Neutrophil (primary cell): ENCODE measurements at regions not wholly inside any gene's neighbourhood (a gene's known extent, or its start where the extent isn't known, plus 50 kb on each side); places are given as distances from the start of the nearest gene placed in this dataset.

ENCODE experiments used
- H3K27ac ChIP-seq: fragments of 200-600 bp; sonication (generic); 2 replicates; pipeline ENCODE4 v1.5.1; 2016; ENCODE audit warnings: mild to moderate bottlenecking, moderate library complexity
- H3K27me3 ChIP-seq: fragments of 200-600 bp; sonication (generic); 2 replicates; pipeline ENCODE4 v1.6.0; 2016; ENCODE audit warnings: mild to moderate bottlenecking
- H3K36me3 ChIP-seq: fragments of 200-600 bp; sonication (generic); 2 replicates; pipeline ENCODE4 v1.5.1; 2017
- H3K4me1 ChIP-seq, 2 experiments: fragments of 200-600 bp in 1 of 2; sonication (generic) in 1 of 2; 1 replicate in 1 of 2; 2 replicates in 1 of 2; pipeline versions ENCODE4 v1.5.1 to v1.6.1; 2013 to 2016; ENCODE audit warnings: low read depth in 1 of 2, low read length in 1 of 2, mild to moderate bottlenecking in 1 of 2, moderate library complexity in 1 of 2; ENCODE audit not compliant: control insufficient read depth in 1 of 2, insufficient read depth in 1 of 2
- H3K4me3 ChIP-seq, 2 experiments: fragments of 200-600 bp in 1 of 2; sonication (generic) in 1 of 2; 1 replicate in 1 of 2; 2 replicates in 1 of 2; pipeline ENCODE4 v1.5.1; 2013 to 2016; ENCODE audit warnings: low read depth in 1 of 2, low read length in 1 of 2, mild to moderate bottlenecking in 1 of 2, moderate library complexity in 1 of 2
- H3K9me3 ChIP-seq: fragments of 200-600 bp; sonication (generic); 2 replicates; pipeline ENCODE4 v1.5.1; 2016
- CTCF ChIP-seq: fragments of 200-600 bp; sonication (generic); IDR thresholded peaks from 2 replicates; pipeline ENCODE4 v1.5.1; 2016; ENCODE audit warnings: antibody characterized with exemption

- no peak overlapping the region for H3K4me3 ChIP-seq
- peaks cover 6 to 12% of the 10 kb centered on the region in 2 experiments for H3K4me1 ChIP-seq
- H3K36me3 ChIP-seq, result no peaks in the 10 kb centered on the region
- H3K27ac ChIP-seq, result no peak overlapping the region
- no peaks in the 10 kb centered on the region for H3K9me3 ChIP-seq
- TF ChIP-seq CTCF, result no peak
- H3K27me3 ChIP-seq, result peaks cover 22% of the 10 kb centered on the region
These were observed 119.9 kb upstream of the TEX51 start for GRCh38 chr2:126778561-126779501.

GRCh38 chr2:126781206-126781605 is 117.5 kb upstream of the TEX51 start:
- Histone ChIP-seq H3K27ac (no peak overlapping the region), H3K36me3 (no peaks in the 10 kb centered on the region), H3K4me3 (no peak overlapping the region), H3K4me1 (peaks cover 4 to 10% of the 10 kb centered on the region in 2 experiments), H3K9me3 (no peaks in the 10 kb centered on the region), H3K27me3 (peaks cover 17% of the 10 kb centered on the region)
- no peak for TF ChIP-seq CTCF

GRCh38 chr2:126781806-126782205 is 116.9 kb upstream of the TEX51 start:
- no peak overlapping the region for H3K27ac ChIP-seq
- H3K27me3 ChIP-seq, result peaks cover 13% of the 10 kb centered on the region
- no peak overlapping the region for H3K4me3 ChIP-seq
- no peaks in the 10 kb centered on the region for H3K9me3 ChIP-seq
- TF ChIP-seq CTCF, result no peak
- H3K36me3 ChIP-seq, result no peaks in the 10 kb centered on the region
- peaks cover 0 to 6% of the 10 kb centered on the region in 2 experiments for H3K4me1 ChIP-seq

- peaks cover 13% of the 10 kb centered on the region for H3K27me3 ChIP-seq
- H3K4me3 ChIP-seq, result no peak overlapping the region
- no peak overlapping the region for H3K27ac ChIP-seq
- H3K9me3 ChIP-seq, result no peaks in the 10 kb centered on the region
- no peak for TF ChIP-seq CTCF
- H3K36me3 ChIP-seq, result no peaks in the 10 kb centered on the region
- no peaks in the 10 kb centered on the region for H3K4me1 ChIP-seq
These were observed 116.0 kb upstream of the TEX51 start for GRCh38 chr2:126782648-126783047.

GRCh38 chr2:126783341-126783740 is 115.3 kb upstream of the TEX51 start:
- Histone ChIP-seq H3K9me3 (no peaks in the 10 kb centered on the region), H3K4me3 (no peak overlapping the region), H3K27ac (no peak overlapping the region), H3K36me3 (no peaks in the 10 kb centered on the region), H3K27me3 (peaks cover 13% of the 10 kb centered on the region), H3K4me1 (no peaks in the 10 kb centered on the region)
- TF ChIP-seq CTCF, result no peak
